IMR-90 (cell line): ENCODE measurements at regions not wholly inside any gene's neighbourhood (a gene's known extent, or its start where the extent isn't known, plus 50 kb on each side); places are given as distances from the start of the nearest gene placed in this dataset.

Source experiments
- ATAC-seq: fragments of 200-7000 bp; cut with Tn5 transposase; 2 replicates; pipeline ENCODE4 v1.9.1; 2020; ENCODE audit warnings: low read depth, mild to moderate bottlenecking, moderate library complexity
- BruUV-seq: library from RNA; stranded (reverse); fragments of 400-500 nt; replicated peaks from 2 replicates; lab custom pipeline; 2021; lab: Mats Ljungman, UMichigan
- CTCF ChIA-PET: fragments of 300-600 bp; formaldehyde crosslinking; extraction: SDS; loops from one replicate; lab custom pipeline; 2021; ENCODE audit warnings: antibody characterized with exemption; lab: Yijun Ruan, JAX
- POLR2A ChIA-PET: fragments of 300-600 bp; sonication (Branson Sonifier 250); formaldehyde crosslinking; loops from one replicate; lab custom pipeline; 2022; ENCODE audit warnings: antibody characterized with exemption; ENCODE audit not compliant: unreplicated experiment; lab: Charles Lee
- DNase-seq: peaks from one replicate; pipeline ENCODE4 v3.0.0; 2013
- H2AFZ ChIP-seq: replicated peaks from 2 replicates; pipeline ENCODE3; 2013; ENCODE audit warnings: low read length, mild to moderate bottlenecking; ENCODE audit not compliant: poor library complexity
- H2AK5ac ChIP-seq: 2 replicates; pipeline ENCODE4 v1.6.1; 2013; ENCODE audit warnings: low read depth, low read length, inconsistent platforms
- H2AK9ac ChIP-seq: replicated peaks from 2 replicates; pipeline ENCODE3; 2013; ENCODE audit warnings: mild to moderate bottlenecking, low read depth, low read length, moderate library complexity; ENCODE audit not compliant: poor library complexity
- H2BK120ac ChIP-seq: 2 replicates; pipeline ENCODE4 v1.6.1; 2013; ENCODE audit warnings: low read depth, low read length, inconsistent platforms
- H2BK15ac ChIP-seq: 3 replicates; pipeline ENCODE4 v1.6.1; 2013; ENCODE audit warnings: low read depth, low read length, inconsistent platforms
- H2BK20ac ChIP-seq: 2 replicates; pipeline ENCODE4 v1.6.1; 2013; ENCODE audit warnings: low read depth, mild to moderate bottlenecking, inconsistent platforms, low read length, moderate library complexity
- H2BK5ac ChIP-seq: 2 replicates; pipeline ENCODE4 v1.6.1; 2013; ENCODE audit warnings: mild to moderate bottlenecking, low read depth, low read length, inconsistent platforms; ENCODE audit not compliant: poor library complexity, severe bottlenecking
- H3K14ac ChIP-seq: replicated peaks from 2 replicates; pipeline ENCODE4 v1.6.1; 2013; ENCODE audit warnings: low read depth, low read length, inconsistent platforms
- H3K18ac ChIP-seq: 2 replicates; pipeline ENCODE4 v1.6.1; 2013; ENCODE audit warnings: low read depth, low read length, control low read depth
- H3K23ac ChIP-seq: 2 replicates; pipeline ENCODE4 v1.6.1; 2013; ENCODE audit warnings: low read depth, low read length, inconsistent platforms
- H3K27ac ChIP-seq: 2 replicates; pipeline ENCODE4 v1.5.1; 2013; ENCODE audit warnings: mild to moderate bottlenecking, control low read depth, low read length; ENCODE audit not compliant: insufficient read depth
- H3K27me3 ChIP-seq: 2 replicates; pipeline ENCODE4 v1.6.1; 2013; ENCODE audit warnings: low read length; ENCODE audit not compliant: control insufficient read depth, insufficient read depth
- H3K36me3 ChIP-seq: 2 replicates; pipeline ENCODE4 v1.6.1; 2013; ENCODE audit warnings: low read length, mixed read lengths; ENCODE audit not compliant: control insufficient read depth, insufficient read depth
- H3K4ac ChIP-seq: 2 replicates; pipeline ENCODE4 v1.6.1; 2013; ENCODE audit warnings: low read depth, low read length, inconsistent platforms
- H3K4me1 ChIP-seq: 2 replicates; pipeline ENCODE4 v1.6.1; 2013; ENCODE audit warnings: low read length, mixed read lengths; ENCODE audit not compliant: control insufficient read depth, insufficient read depth
- H3K4me2 ChIP-seq: 2 replicates; pipeline ENCODE4 v1.6.1; 2013; ENCODE audit warnings: low read depth, mild to moderate bottlenecking, control low read depth, low read length, moderate library complexity
- H3K4me3 ChIP-seq: 2 replicates; pipeline ENCODE4 v1.5.1; 2013; ENCODE audit warnings: low read depth, mild to moderate bottlenecking, control low read depth, low read length, moderate library complexity; ENCODE audit not compliant: insufficient read depth
- H3K56ac ChIP-seq: 2 replicates; pipeline ENCODE4 v1.6.1; 2013; ENCODE audit warnings: low read length, inconsistent platforms; ENCODE audit not compliant: insufficient read depth; ENCODE audit errors: extremely low read depth
- H3K79me1 ChIP-seq, 2 experiments: 2 replicates each; pipeline ENCODE4 v1.6.1; 2013; ENCODE audit warnings: low read length in 2 of 2, inconsistent platforms in 1 of 2, low read depth in 1 of 2
- H3K9ac ChIP-seq: 2 replicates; pipeline ENCODE4 v1.6.1; 2013; ENCODE audit warnings: low read depth, low read length, control low read depth
- H3K9me1 ChIP-seq: 2 replicates; pipeline ENCODE4 v1.6.1; 2013; ENCODE audit warnings: low read length, inconsistent platforms; ENCODE audit not compliant: insufficient read depth
- H3K9me3 ChIP-seq: 2 replicates; pipeline ENCODE4 v1.6.1; 2013; ENCODE audit warnings: low read length; ENCODE audit not compliant: control insufficient read depth, insufficient read depth
- H4K20me1 ChIP-seq: 2 replicates; pipeline ENCODE4 v1.6.1; 2013; ENCODE audit warnings: low read length, inconsistent platforms; ENCODE audit not compliant: insufficient read depth
- H4K5ac ChIP-seq: 2 replicates; pipeline ENCODE4 v1.6.1; 2013; ENCODE audit warnings: mild to moderate bottlenecking, low read depth, low read length, control low read depth
- H4K8ac ChIP-seq, 2 experiments: 2 replicates each; pipeline ENCODE4 v1.6.1; 2013; ENCODE audit warnings: low read depth in 2 of 2, low read length in 2 of 2, control low read depth in 1 of 2, inconsistent platforms in 1 of 2
- H4K91ac ChIP-seq: 2 replicates; pipeline ENCODE4 v1.6.1; 2013; ENCODE audit warnings: low read depth, low read length, inconsistent platforms; ENCODE audit not compliant: insufficient read depth
- NFE2L2 ChIP-seq: fragments of 150-350 bp; IDR thresholded peaks from 2 replicates; pipeline ENCODE4 v1.6.1; 2016; ENCODE audit warnings: low read depth, mild to moderate bottlenecking, low read length
- RFX5 ChIP-seq: IDR thresholded peaks from 2 replicates; pipeline ENCODE4 v1.8.0; 2012; ENCODE audit warnings: low read depth, mild to moderate bottlenecking, low read length, moderate library complexity
- WGBS, 2 experiments: methylation state at CpG; one replicate each; pipeline versions ENCODE4 v1.1.5 to v1.1.7; 2013; ENCODE audit warnings: missing lambda C conversion rate in 2 of 2; ENCODE audit not compliant: insufficient read length in 1 of 2; ENCODE audit errors: extremely low coverage in 2 of 2; 5-methylcytosine and 5-hydroxymethylcytosine counted together
- dilution Hi-C: fragments of 300-500 bp; cut with HindIII; formaldehyde crosslinking; loops from one replicate; pipeline ENCODE4 v1.14.3; 2018; ENCODE audit warnings: low sequenced_read_pairs; ENCODE audit not compliant: unreplicated experiment
- in situ Hi-C: fragments of 300-500 bp; cut with MboI; formaldehyde crosslinking; loops from 3 replicates; pipeline ENCODE4 v1.14.3; 2019; ENCODE audit warnings: low sequenced_read_pairs, inconsistent platforms, mixed read lengths
- intact Hi-C: fragments of 100-400 bp; cut with micrococcal nuclease; formaldehyde crosslinking; loops from 2 replicates; pipeline ENCODE4 v1.10.0; 2022
- TF ChIP-seq, protein P1 (sequence below): fragments of 150-350 bp; IDR thresholded peaks from 2 replicates; pipeline ENCODE4 v1.6.1; 2017; ENCODE audit warnings: mild to moderate bottlenecking, antibody characterized with exemption, low read length, low read depth

DNA sequence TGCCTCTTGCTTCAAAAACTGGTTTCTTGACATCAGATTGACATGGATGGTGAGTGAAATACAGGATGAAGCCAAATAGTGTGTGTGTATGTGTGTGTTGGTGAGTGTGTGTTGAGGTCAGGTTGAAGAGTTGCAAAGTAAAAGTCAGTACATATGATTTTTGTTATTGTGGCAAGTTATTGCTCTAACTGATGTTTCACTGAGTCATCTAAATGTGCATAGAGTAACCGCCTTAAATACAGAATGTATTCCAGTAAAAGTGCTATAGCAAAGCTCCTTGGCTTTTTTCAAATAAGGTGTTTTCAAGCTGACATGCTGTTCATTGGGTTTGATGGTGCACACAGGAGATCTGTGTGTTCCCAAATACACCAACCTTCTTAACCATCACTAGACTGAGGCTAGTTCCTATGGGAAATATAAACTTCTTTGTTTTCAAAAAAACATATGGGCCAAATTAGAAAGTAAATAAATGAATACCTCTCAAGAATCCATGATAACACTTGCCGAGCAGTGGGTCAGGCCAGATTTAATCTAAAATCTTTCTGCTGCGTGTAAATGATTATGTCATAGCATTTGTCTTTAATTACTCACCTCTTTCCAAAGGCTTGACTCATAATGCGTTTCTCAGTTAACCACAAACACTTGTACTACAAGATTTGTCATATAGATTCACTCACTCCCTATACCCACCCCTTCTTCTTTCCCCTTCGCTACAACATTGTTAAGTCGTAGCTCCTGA, 151.1 kb downstream of the LYPLAL1 start (continued):
- TF ChIP-seq, protein P1, sequence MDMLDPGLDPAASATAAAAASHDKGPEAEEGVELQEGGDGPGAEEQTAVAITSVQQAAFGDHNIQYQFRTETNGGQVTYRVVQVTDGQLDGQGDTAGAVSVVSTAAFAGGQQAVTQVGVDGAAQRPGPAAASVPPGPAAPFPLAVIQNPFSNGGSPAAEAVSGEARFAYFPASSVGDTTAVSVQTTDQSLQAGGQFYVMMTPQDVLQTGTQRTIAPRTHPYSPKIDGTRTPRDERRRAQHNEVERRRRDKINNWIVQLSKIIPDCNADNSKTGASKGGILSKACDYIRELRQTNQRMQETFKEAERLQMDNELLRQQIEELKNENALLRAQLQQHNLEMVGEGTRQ, result no peak
- TF ChIP-seq RFX5, result no peak

DNA sequence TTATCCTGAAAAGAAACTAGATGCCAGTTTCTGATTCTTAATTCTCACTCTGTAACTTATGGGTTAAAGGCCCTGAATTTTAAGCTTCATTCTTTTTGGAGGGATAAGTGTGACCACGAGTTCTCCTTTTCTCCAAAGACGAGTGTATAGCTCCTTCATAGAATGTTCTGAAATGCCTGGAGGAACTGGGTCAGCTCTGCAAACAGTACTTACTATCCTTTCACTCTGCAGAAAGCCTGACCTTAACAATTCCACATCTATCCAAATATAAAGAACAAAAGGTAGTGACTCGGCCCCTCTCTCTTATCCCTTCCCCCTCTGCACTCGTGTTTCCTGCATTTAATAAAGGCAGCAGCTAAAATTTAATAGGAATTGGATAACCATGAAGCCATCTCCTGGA, 150.5 kb downstream of the LYPLAL1 start:
- Histone ChIP-seq H3K23ac (no peak overlapping the region), H2BK5ac (peak overlapping the region; percentile 82), H3K4ac (no peak overlapping the region), H3K4me2 (no peak overlapping the region), H2AFZ (no peak overlapping the region), H4K8ac (no peak overlapping the region; a peak in 1 of 4 replicates), H3K9me1 (no peaks in the 10 kb centered on the region; the same call in 1 of the 2 replicates), H3K14ac (no peak overlapping the region), H3K4me1 (peaks cover 10% of the 10 kb centered on the region), H3K9me3 (no peaks in the 10 kb centered on the region), H3K27ac (no peak overlapping the region), H3K36me3 (peaks cover 2% of the 10 kb centered on the region; the same call in 1 of the 2 replicates), H3K18ac (peak overlapping the region; percentile 86), H4K91ac (no peak overlapping the region), H3K9ac (no peak overlapping the region), H3K27me3 (peaks cover 4% of the 10 kb centered on the region), H2AK5ac (no peak overlapping the region), H3K56ac (no peak overlapping the region), H3K4me3 (no peak overlapping the region), H2BK120ac (no peak overlapping the region; the same call in 1 of the 2 replicates), H2AK9ac (no peak overlapping the region), H3K79me1 (no peaks in the 10 kb centered on the region), H4K5ac (peak overlapping the region; percentile 78; the same call in 1 of the 2 replicates), H2BK20ac (0 out of 2 replicates have a peak overlapping the region, but pooled peaks have one; percentile 67), H4K20me1 (no peaks in the 10 kb centered on the region; the same call in 1 of the 2 replicates), H2BK15ac (no peak overlapping the region)
- TF ChIP-seq NFE2L2, result no peak
- ChIA-PET CTCF (interaction anchor here (0.6 kb wide), 1 partner anchor 45 kb away, joined by 3 read pairs; no protein-coding TSS in a partner anchor), POLR2A (no interaction called here)
- BruUV-seq, result no TSS peak
- in situ Hi-C loops, result no loop called here
- no peak for DNase-seq
- no CpG with 5 or more reads among the region's 4 CpGs for WGBS, 2 experiments
- ATAC-seq, result no peak
- intact Hi-C loops, result no loop called here
- dilution Hi-C loops, result no loop called here
